ENCODE measurements at regions not wholly inside any gene's neighbourhood (a gene's known extent, or its start where the extent isn't known, plus 50 kb on each side); places are given as distances from the start of the nearest gene placed in this dataset.

DNA sequence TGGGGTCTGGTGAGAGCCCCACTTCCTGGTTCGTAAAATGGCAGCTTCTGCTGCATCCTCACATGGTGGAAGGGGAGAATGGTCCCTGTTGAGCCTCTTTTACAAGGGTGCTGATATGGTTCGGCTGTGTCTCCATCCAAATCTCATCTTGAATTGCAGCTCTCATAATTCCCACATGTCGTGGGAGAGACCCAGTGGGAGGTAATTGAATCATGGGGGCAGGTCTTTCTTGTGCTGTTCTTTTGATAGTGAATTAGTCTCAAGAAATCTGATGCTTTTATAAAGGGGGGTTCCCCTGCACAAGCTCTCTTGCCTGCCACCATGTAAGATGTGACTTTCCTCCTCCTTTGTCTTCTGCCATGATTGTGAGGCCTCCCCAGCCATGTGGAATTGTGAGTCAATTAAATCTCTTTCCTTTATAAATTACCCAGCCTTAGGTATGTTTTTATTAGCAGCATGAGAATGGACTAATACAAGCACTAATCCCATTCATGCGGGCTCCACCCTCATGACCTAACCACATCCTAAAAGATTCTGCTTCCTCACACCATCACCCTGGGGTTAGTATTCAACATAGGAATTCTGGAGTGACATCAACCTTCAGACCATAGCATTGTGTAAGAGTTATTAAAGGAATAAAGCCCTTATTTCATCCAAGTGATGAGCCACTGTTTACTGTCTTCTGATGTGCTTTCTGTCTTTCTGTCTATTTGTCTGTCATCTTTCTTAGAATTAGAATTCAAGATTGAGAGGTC lies 159.0 kb upstream of the IRS2 start:
- Histone ChIP-seq H3K56ac (ENCODE audit: insufficient read length, low read depth, low read length) (no peak overlapping the region), H2BK15ac (ENCODE audit: low read depth, low read length) (no peak overlapping the region), H2BK5ac (ENCODE audit: insufficient read length, low read length) (no peak overlapping the region), H2AK5ac (ENCODE audit: insufficient read length, low read length) (no peak overlapping the region), H2BK20ac (ENCODE audit: low read depth, low read length, poor library complexity, severe bottlenecking) (no peak overlapping the region), H3K27ac (ENCODE audit: insufficient read length, low read depth, low read length) (no peak overlapping the region), H3K23ac (ENCODE audit: insufficient read length, low read depth, low read length) (no peak overlapping the region), H3K4me1 (ENCODE audit: insufficient read depth, low read length) (no peaks in the 10 kb centered on the region), H4K20me1 (ENCODE audit: control insufficient read depth, insufficient read depth, insufficient read length) (no peaks in the 10 kb centered on the region), H3K9ac (ENCODE audit: extremely low read depth, insufficient read length, low read length) (no peak overlapping the region), H4K91ac (ENCODE audit: insufficient read length, low read depth, low read length) (no peak overlapping the region), H2AFZ (ENCODE audit: low read length) (no peak overlapping the region), H4K5ac (ENCODE audit: insufficient read length, low read depth, low read length) (no peak overlapping the region), H3K4me2 (ENCODE audit: insufficient read depth, insufficient read length, low read length) (no peak overlapping the region), H3K23me2 (ENCODE audit: insufficient read length, low read depth, low read length, poor library complexity, severe bottlenecking) (no peaks in the 10 kb centered on the region), H3K27me3 (ENCODE audit: insufficient read depth, low read length) (no peaks in the 10 kb centered on the region), H3K4ac (ENCODE audit: low read depth, low read length) (no peak overlapping the region), H3T11ph (ENCODE audit: low read length) (no peak overlapping the region), H3K9me3 (ENCODE audit: control insufficient read depth, low read depth, low read length) (no peaks in the 10 kb centered on the region), H2BK12ac (ENCODE audit: insufficient read length, low read depth, low read length) (no peak overlapping the region), H4K8ac (replicated peaks; ENCODE audit: insufficient read length, low read depth, low read length) (no peak overlapping the region), H3K79me2 (ENCODE audit: insufficient read depth, low read length) (no peaks in the 10 kb centered on the region), H2BK120ac (ENCODE audit: low read depth, low read length, poor library complexity, severe bottlenecking) (no peak overlapping the region), H3K18ac (ENCODE audit: insufficient read length, low read depth, low read length) (no peak overlapping the region), H3K14ac (ENCODE audit: insufficient read depth, low read length) (no peak overlapping the region), H3K79me1 (ENCODE audit: insufficient read depth, low read depth, low read length, poor library complexity, severe bottlenecking) (no peaks in the 10 kb centered on the region)
- H3K27me3 Mint-ChIP-seq (ENCODE audit: low read depth), result peaks cover 5% of the 10 kb centered on the region
- WGBS (ENCODE audit: extremely low coverage, insufficient read length, low lambda C conversion rate), result no CpG with 5 or more reads among the region's 4 CpGs
- no peak overlapping the region for H3K4me3 Mint-ChIP-seq
- H3K36me3 Mint-ChIP-seq (ENCODE audit: insufficient read depth in 1 of 3, low read depth in 3 of 3), result no peaks in the 10 kb centered on the region; a peak in 1 of 7 replicates
- no peaks in the 10 kb centered on the region for H3K4me1 Mint-ChIP-seq
- no peak for DNase-seq
- peaks cover 0 to 6% of the 10 kb centered on the region in 2 experiments; a peak in 4 of 5 replicates for H3K9me3 Mint-ChIP-seq
- no peak for TF ChIP-seq CTCF (conservative IDR thresholded peaks at IDR 0.05)
- H3K27ac Mint-ChIP-seq, result no peak overlapping the region
